ENCODE measurements at regions not wholly inside any gene's neighbourhood (a gene's known extent, or its start where the extent isn't known, plus 50 kb on each side); places are given as distances from the start of the nearest gene placed in this dataset.

GRCh38 chr20:37624963-37625362 lies 68.9 kb upstream of the CTNNBL1 start:
- no peak overlapping the region for H3K4me3 ChIP-seq (ENCODE audit: low read depth, low read length)
- no peak for DNase-seq (ENCODE audit: low read depth)
- TF ChIP-seq, protein P1, sequence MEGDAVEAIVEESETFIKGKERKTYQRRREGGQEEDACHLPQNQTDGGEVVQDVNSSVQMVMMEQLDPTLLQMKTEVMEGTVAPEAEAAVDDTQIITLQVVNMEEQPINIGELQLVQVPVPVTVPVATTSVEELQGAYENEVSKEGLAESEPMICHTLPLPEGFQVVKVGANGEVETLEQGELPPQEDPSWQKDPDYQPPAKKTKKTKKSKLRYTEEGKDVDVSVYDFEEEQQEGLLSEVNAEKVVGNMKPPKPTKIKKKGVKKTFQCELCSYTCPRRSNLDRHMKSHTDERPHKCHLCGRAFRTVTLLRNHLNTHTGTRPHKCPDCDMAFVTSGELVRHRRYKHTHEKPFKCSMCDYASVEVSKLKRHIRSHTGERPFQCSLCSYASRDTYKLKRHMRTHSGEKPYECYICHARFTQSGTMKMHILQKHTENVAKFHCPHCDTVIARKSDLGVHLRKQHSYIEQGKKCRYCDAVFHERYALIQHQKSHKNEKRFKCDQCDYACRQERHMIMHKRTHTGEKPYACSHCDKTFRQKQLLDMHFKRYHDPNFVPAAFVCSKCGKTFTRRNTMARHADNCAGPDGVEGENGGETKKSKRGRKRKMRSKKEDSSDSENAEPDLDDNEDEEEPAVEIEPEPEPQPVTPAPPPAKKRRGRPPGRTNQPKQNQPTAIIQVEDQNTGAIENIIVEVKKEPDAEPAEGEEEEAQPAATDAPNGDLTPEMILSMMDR (IDR thresholded peaks at IDR 0.05; ENCODE audit: low read depth, low read length): no peak
- TF ChIP-seq MAX (IDR thresholded peaks at IDR 0.05; ENCODE audit: low read depth, low read length) (no peak), MYC (IDR thresholded peaks at IDR 0.05; ENCODE audit: low read depth, low read length) (no peak)

- H3K4me3 ChIP-seq (ENCODE audit: low read depth, low read length): no peak overlapping the region
- TF ChIP-seq, protein P1 (IDR thresholded peaks at IDR 0.05; ENCODE audit: low read depth, low read length): no peak
- TF ChIP-seq MYC (IDR thresholded peaks at IDR 0.05; ENCODE audit: low read depth, low read length): no peak
- no peak for TF ChIP-seq MAX (IDR thresholded peaks at IDR 0.05; ENCODE audit: low read depth, low read length)
- no peak for TF ChIP-seq POLR2A (IDR thresholded peaks at IDR 0.05; ENCODE audit: extremely low read depth, insufficient read length)
- peak; percentile 17 for DNase-seq (ENCODE audit: low read depth)
Measured at GRCh38 chr20:37622728-37623127, 71.1 kb upstream of the CTNNBL1 start.

DNA sequence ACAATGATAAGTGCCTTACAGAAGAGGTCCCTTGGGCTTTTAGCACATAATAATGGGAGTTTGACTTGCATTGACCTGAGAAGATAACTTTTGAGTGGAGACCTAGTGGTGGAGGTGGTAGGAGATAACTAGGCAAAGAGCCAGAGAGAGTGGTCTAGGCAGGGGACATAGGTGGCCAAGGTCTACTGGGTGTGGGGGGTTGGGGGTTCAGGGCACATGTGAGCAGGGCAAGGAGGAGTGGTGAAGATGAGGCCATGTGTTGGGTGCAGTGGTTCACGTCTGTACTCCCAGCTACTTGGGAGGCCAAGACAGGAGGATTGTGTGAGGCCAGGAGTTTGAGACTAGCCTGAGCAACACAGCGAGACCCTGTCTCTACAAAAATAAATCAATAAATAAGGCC lies 74.3 kb upstream of the CTNNBL1 start:
- H3K4me3 ChIP-seq (ENCODE audit: low read depth, low read length): no peak overlapping the region
- no peak for DNase-seq (ENCODE audit: low read depth)
- TF ChIP-seq POLR2A (IDR thresholded peaks at IDR 0.05; ENCODE audit: extremely low read depth, insufficient read length): no peak
- TF ChIP-seq, protein P1 (IDR thresholded peaks at IDR 0.05; ENCODE audit: low read depth, low read length): no peak

DNA sequence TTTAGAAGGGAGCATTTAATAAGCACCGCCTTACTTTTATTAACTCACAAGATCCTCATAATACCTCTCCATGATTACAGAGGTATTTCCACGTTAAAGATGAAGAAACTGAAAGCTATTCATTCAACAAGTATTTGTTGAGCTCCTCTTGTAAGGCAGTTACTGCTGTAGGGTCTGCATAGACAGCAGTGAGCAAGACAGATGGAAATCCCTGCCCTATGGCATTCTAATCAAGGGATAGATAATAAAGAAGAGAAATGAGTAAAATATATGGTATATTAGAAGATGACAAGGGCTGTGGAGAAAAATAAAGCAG lies 77.8 kb upstream of the CTNNBL1 start:
- no peak for DNase-seq (ENCODE audit: low read depth)
- TF ChIP-seq POLR2A (IDR thresholded peaks at IDR 0.05; ENCODE audit: extremely low read depth, insufficient read length) (no peak), MAX (IDR thresholded peaks at IDR 0.05; ENCODE audit: low read depth, low read length) (no peak), MYC (IDR thresholded peaks at IDR 0.05; ENCODE audit: low read depth, low read length) (no peak)
- TF ChIP-seq, protein P1 (IDR thresholded peaks at IDR 0.05; ENCODE audit: low read depth, low read length): no peak
- H3K4me3 ChIP-seq (ENCODE audit: low read depth, low read length): no peak overlapping the region

DNA sequence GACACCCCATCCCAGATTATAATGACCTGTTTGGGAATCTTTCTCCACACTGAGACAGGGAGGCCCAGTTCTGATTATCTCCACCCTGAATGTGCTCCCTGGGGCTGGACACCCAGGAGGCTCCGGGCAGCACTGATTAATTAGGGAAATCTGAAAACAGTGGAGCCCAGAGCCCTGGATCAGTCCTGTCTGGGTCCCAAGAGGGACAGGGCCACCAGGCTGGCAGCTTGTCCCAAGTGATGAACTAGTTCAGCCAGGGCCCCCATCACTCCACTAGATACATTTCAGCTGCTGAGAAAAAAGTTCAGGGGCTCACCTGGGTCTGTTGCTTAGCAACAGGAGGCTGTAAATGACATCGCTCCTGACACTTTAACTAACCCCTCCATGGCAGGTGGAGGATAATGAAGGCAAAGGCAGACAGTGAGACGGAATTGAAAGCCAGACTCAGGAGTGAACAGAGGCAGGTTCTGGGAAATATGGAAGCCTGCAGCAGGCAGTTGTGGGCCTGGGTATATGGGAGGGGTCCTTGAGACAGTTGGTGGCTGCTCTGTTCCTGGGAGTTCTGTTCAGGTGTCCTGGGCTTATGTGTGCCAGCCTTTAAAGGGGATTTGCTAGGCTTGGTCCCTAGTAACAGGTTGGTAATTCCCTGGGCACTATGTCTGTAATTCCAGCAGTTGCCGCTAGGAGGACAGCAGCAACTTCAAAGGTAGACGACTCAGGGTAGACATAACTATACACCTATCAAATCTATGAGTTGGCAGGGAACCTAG lies 78.3 kb upstream of the CTNNBL1 start:
- peak; percentile 54 for DNase-seq (ENCODE audit: low read depth)
- no peak overlapping the region for H3K4me3 ChIP-seq (ENCODE audit: low read depth, low read length)
- TF ChIP-seq POLR2A (IDR thresholded peaks at IDR 0.05; ENCODE audit: extremely low read depth, insufficient read length): no peak
- TF ChIP-seq, protein P1 (IDR thresholded peaks at IDR 0.05; ENCODE audit: low read depth, low read length): peak; percentile 87
- no peak for TF ChIP-seq MAX (IDR thresholded peaks at IDR 0.05; ENCODE audit: low read depth, low read length)
- no peak for TF ChIP-seq MYC (IDR thresholded peaks at IDR 0.05; ENCODE audit: low read depth, low read length)

- no peak for TF ChIP-seq MYC (IDR thresholded peaks at IDR 0.05; ENCODE audit: low read depth, low read length)
- TF ChIP-seq, protein P1 (IDR thresholded peaks at IDR 0.05; ENCODE audit: low read depth, low read length): no peak
- no peak for TF ChIP-seq MAX (IDR thresholded peaks at IDR 0.05; ENCODE audit: low read depth, low read length)
- no peak for TF ChIP-seq POLR2A (IDR thresholded peaks at IDR 0.05; ENCODE audit: extremely low read depth, insufficient read length)
- no peak overlapping the region for H3K4me3 ChIP-seq (ENCODE audit: low read depth, low read length)
- DNase-seq (ENCODE audit: low read depth): no peak
Measured at GRCh38 chr20:37611852-37612251, 82.0 kb upstream of the CTNNBL1 start.

All from NB4 (cell line).